Activated CD4-positive, alpha-beta T cell treated with anti-CD3 and anti-CD28 coated beads, Interleukin-2, amount 10 ng/mL, durations not matched to agents 24 days and 14 days (primary cell): ENCODE measurements at regions not wholly inside any gene's neighbourhood (a gene's known extent, or its start where the extent isn't known, plus 50 kb on each side); places are given as distances from the start of the nearest gene placed in this dataset.
"Not testable (repeated sequence)": the region's sequence is repeated elsewhere in the genome, so short reads cannot be mapped to it uniquely, and the experiment has no call there.

ENCODE experiments used
- DNase-seq: peaks from one replicate; pipeline ENCODE4 v3.0.0; 2022
- H3K27ac Mint-ChIP-seq: one replicate; pipeline ENCODE4 v1.8.0; 2022; ENCODE audit warnings: mild to moderate bottlenecking, mixed read lengths
- H3K27me3 Mint-ChIP-seq: one replicate; pipeline ENCODE4 v1.8.0; 2022; ENCODE audit warnings: mixed read lengths
- H3K36me3 Mint-ChIP-seq: one replicate; pipeline ENCODE4 v1.8.0; 2022; ENCODE audit warnings: low read depth, mild to moderate bottlenecking, mixed read lengths
- H3K4me1 Mint-ChIP-seq: one replicate; pipeline ENCODE4 v1.8.0; 2021; ENCODE audit warnings: mixed read lengths
- H3K4me3 Mint-ChIP-seq: one replicate; pipeline ENCODE4 v1.8.0; 2022; ENCODE audit warnings: mild to moderate bottlenecking, moderate library complexity, mixed read lengths
- H3K9me3 Mint-ChIP-seq: one replicate; pipeline ENCODE4 v1.8.0; 2021; ENCODE audit warnings: mixed read lengths
- intact Hi-C: fragments of 100-400 bp; cut with micrococcal nuclease; formaldehyde crosslinking; loops from one replicate; pipeline ENCODE4 v1.15.1; 2023

GRCh38 chr22:11598492-11599440 lies 3929.2 kb upstream of the OR11H1 start:
- no peaks in the 10 kb centered on the region for H3K27me3 Mint-ChIP-seq
- H3K4me1 Mint-ChIP-seq, result no peaks in the 10 kb centered on the region
- peaks cover 6% of the 10 kb centered on the region for H3K9me3 Mint-ChIP-seq
- no peak for DNase-seq
- no peak overlapping the region for H3K4me3 Mint-ChIP-seq
- peaks cover 7% of the 10 kb centered on the region for H3K36me3 Mint-ChIP-seq
- no peak overlapping the region for H3K27ac Mint-ChIP-seq
- intact Hi-C loops, result no loop called here

GRCh38 chr22:11599456-11599855 lies 3928.5 kb upstream of the OR11H1 start:
- H3K4me3 Mint-ChIP-seq, H3K9me3 Mint-ChIP-seq, DNase-seq, H3K36me3 Mint-ChIP-seq, H3K27ac Mint-ChIP-seq, H3K27me3 Mint-ChIP-seq, intact Hi-C loops, H3K4me1 Mint-ChIP-seq: not testable (repeated sequence)

- H3K27me3 Mint-ChIP-seq, H3K27ac Mint-ChIP-seq, intact Hi-C loops, H3K9me3 Mint-ChIP-seq, H3K36me3 Mint-ChIP-seq, H3K4me1 Mint-ChIP-seq, H3K4me3 Mint-ChIP-seq, DNase-seq: not testable (repeated sequence)
Observed at GRCh38 chr22:11600161-11600560, 3927.8 kb upstream of the OR11H1 start.

- H3K4me1 Mint-ChIP-seq, result not testable (repeated sequence)
Observed at GRCh38 chr22:11600896-11601890, 3926.8 kb upstream of the OR11H1 start.

GRCh38 chr22:11604635-11605395 lies 3923.2 kb upstream of the OR11H1 start:
- intact Hi-C loops, H3K36me3 Mint-ChIP-seq, DNase-seq, H3K27me3 Mint-ChIP-seq, H3K4me3 Mint-ChIP-seq, H3K4me1 Mint-ChIP-seq, H3K27ac Mint-ChIP-seq: not testable (repeated sequence)
- peaks cover 27% of the 10 kb centered on the region for H3K9me3 Mint-ChIP-seq

More at GRCh38 chr22:11600896-11601890, 3926.8 kb upstream of the OR11H1 start:
- H3K27ac Mint-ChIP-seq, DNase-seq, H3K36me3 Mint-ChIP-seq, H3K27me3 Mint-ChIP-seq, H3K4me3 Mint-ChIP-seq, intact Hi-C loops, H3K9me3 Mint-ChIP-seq: not testable (repeated sequence)

GRCh38 chr22:11605468-11605981 lies 3922.5 kb upstream of the OR11H1 start:
- Mint-ChIP-seq H3K4me1 (no peaks in the 10 kb centered on the region), H3K9me3 (peaks cover 32% of the 10 kb centered on the region), H3K27me3 (no peaks in the 10 kb centered on the region), H3K27ac (no peak overlapping the region), H3K4me3 (no peak overlapping the region), H3K36me3 (peaks cover 2% of the 10 kb centered on the region)
- no peak for DNase-seq
- intact Hi-C loops, result no loop called here

GRCh38 chr22:11606047-11607000 lies 3921.7 kb upstream of the OR11H1 start:
- H3K27me3 Mint-ChIP-seq, H3K4me1 Mint-ChIP-seq, DNase-seq, H3K4me3 Mint-ChIP-seq, H3K27ac Mint-ChIP-seq, H3K36me3 Mint-ChIP-seq, intact Hi-C loops: not testable (repeated sequence)
- H3K9me3 Mint-ChIP-seq, result peaks cover 37% of the 10 kb centered on the region

- H3K4me3 Mint-ChIP-seq, H3K27me3 Mint-ChIP-seq, H3K27ac Mint-ChIP-seq, intact Hi-C loops, H3K36me3 Mint-ChIP-seq, H3K4me1 Mint-ChIP-seq, DNase-seq: not testable (repeated sequence)
- peaks cover 43% of the 10 kb centered on the region for H3K9me3 Mint-ChIP-seq
Observed at GRCh38 chr22:11607215-11607614, 3920.8 kb upstream of the OR11H1 start.

GRCh38 chr22:11608486-11608885 lies 3919.5 kb upstream of the OR11H1 start:
- H3K9me3 Mint-ChIP-seq, result peaks cover 52% of the 10 kb centered on the region
- H3K36me3 Mint-ChIP-seq, intact Hi-C loops, H3K27ac Mint-ChIP-seq, DNase-seq, H3K4me1 Mint-ChIP-seq, H3K4me3 Mint-ChIP-seq, H3K27me3 Mint-ChIP-seq: not testable (repeated sequence)

- H3K4me3 Mint-ChIP-seq, intact Hi-C loops, H3K27ac Mint-ChIP-seq, H3K36me3 Mint-ChIP-seq, H3K4me1 Mint-ChIP-seq, DNase-seq, H3K27me3 Mint-ChIP-seq: not testable (repeated sequence)
- H3K9me3 Mint-ChIP-seq, result peaks cover 48% of the 10 kb centered on the region
Observed at GRCh38 chr22:11609193-11609592, 3918.8 kb upstream of the OR11H1 start.

- H3K27ac Mint-ChIP-seq, DNase-seq, intact Hi-C loops, H3K4me3 Mint-ChIP-seq, H3K4me1 Mint-ChIP-seq, H3K36me3 Mint-ChIP-seq, H3K27me3 Mint-ChIP-seq: not testable (repeated sequence)
- H3K9me3 Mint-ChIP-seq, result peaks cover 60% of the 10 kb centered on the region
Observed at GRCh38 chr22:11611280-11611679, 3916.7 kb upstream of the OR11H1 start.

GRCh38 chr22:11611876-11612275 lies 3916.1 kb upstream of the OR11H1 start:
- H3K4me3 Mint-ChIP-seq, intact Hi-C loops, H3K27me3 Mint-ChIP-seq, H3K27ac Mint-ChIP-seq, DNase-seq, H3K36me3 Mint-ChIP-seq, H3K4me1 Mint-ChIP-seq: not testable (repeated sequence)
- H3K9me3 Mint-ChIP-seq, result peaks cover 66% of the 10 kb centered on the region
